Testis (tissue), 2 donors: ENCODE measurements at regions not wholly inside any gene's neighbourhood (a gene's known extent, or its start where the extent isn't known, plus 50 kb on each side); places are given as distances from the start of the nearest gene placed in this dataset.

Experiments
- CTCF ChIP-seq, 3 experiments: fragments of 450-650 bp in 2 of 3; fragments of 200-600 bp in 1 of 3; sonication (generic) in 1 of 3; IDR thresholded peaks; one replicate each; pipeline ENCODE4 v1.5.1; 2016 to 2019; ENCODE audit warnings: antibody characterized with exemption in 3 of 3, mild to moderate bottlenecking in 2 of 3, moderate library complexity in 1 of 3
- POLR2A ChIP-seq: fragments of 450-650 bp; IDR thresholded peaks from one replicate; pipeline ENCODE4 v1.6.1; 2017; ENCODE audit warnings: antibody characterized with exemption, mild to moderate bottlenecking, moderate library complexity

DNA sequence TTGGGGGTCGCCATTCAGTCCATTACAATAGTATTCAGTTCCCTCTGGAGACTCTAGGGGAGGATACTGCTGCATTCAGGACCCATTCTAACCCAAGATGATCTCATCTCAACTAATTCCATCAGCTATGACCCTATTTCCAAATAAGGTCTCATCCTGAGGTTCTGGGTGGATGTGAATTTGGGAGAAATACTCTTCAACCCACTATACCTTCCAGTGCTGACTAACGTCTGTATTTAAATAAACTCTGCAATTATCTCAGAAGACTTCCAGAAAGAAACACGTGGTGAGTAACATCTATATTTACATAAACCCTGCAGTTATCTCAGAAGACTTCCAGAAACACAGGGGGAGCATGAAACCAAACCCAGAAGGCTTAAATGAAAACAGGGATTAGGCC, 1300.7 kb downstream of the PCDH9 start:
- no peak for TF ChIP-seq CTCF (IDR thresholded peaks at IDR 0.05)
- no peak for TF ChIP-seq POLR2A
